Prostate gland (tissue), 2 donors: ENCODE measurements at regions not wholly inside any gene's neighbourhood (a gene's known extent, or its start where the extent isn't known, plus 50 kb on each side); places are given as distances from the start of the nearest gene placed in this dataset.

ENCODE experiments used
- CTCF ChIP-seq, 4 experiments: fragments of 200-600 bp in 2 of 4; fragments of 450-650 bp in 2 of 4; sonication (generic) in 2 of 4; IDR thresholded peaks; 1 replicate in 3 of 4; 2 replicates in 1 of 4; pipeline ENCODE4 v1.5.1; 2016 to 2019; ENCODE audit warnings: antibody characterized with exemption in 4 of 4, mild to moderate bottlenecking in 2 of 4, moderate library complexity in 2 of 4
- POLR2AphosphoS5 ChIP-seq: sonication (generic); formaldehyde crosslinking; IDR thresholded peaks from one replicate; pipeline ENCODE4 v1.6.1; 2017; ENCODE audit warnings: antibody characterized with exemption

GRCh38 chr12:89834676-89835075 lies 126.0 kb upstream of the ATP2B1 start:
- TF ChIP-seq CTCF (IDR thresholded peaks at IDR 0.05) (no peak), POLR2AphosphoS5 (no peak)
